ENCODE measurements at regions not wholly inside any gene's neighbourhood (a gene's known extent, or its start where the extent isn't known, plus 50 kb on each side); places are given as distances from the start of the nearest gene placed in this dataset.
"Not testable (repeated sequence)": the region's sequence is repeated elsewhere in the genome, so short reads cannot be mapped to it uniquely, and the experiment has no call there.

DNA sequence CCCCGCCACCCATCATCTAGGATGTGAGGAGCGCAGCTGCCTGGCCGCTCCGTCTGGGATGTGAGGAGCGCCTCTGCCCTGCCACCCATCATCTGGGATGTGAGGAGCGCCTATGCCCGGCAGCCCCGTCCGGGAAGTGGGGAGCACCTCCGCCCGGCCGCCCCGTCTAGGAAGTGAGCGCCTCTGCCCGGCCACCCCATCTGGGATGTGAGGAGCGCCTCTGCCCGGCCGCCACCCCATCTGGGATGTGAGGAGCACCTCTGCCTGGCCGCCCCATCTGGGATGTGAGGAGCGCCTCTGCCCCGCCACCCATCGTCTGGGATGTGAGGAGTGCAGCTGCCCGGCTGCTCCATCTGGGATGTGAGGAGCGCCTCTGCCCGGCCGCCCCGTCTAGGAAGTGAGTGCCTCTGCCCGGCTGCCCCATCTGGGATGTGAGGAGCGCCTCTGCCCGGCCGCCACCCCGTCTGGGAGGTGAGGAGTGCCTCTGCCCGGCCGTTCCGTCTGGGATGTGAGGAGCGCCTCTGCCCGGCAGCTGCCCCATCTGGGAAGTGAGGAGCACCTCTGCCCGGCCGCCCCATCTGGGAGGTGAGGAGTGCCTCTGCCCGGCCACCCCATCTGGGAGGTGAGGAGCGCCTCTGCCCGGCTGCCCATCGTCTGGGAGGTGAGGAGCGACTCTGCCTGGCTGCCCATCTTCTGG, 1086.5 kb downstream of the TYW1 start:
- TF ChIP-seq, protein P1, sequence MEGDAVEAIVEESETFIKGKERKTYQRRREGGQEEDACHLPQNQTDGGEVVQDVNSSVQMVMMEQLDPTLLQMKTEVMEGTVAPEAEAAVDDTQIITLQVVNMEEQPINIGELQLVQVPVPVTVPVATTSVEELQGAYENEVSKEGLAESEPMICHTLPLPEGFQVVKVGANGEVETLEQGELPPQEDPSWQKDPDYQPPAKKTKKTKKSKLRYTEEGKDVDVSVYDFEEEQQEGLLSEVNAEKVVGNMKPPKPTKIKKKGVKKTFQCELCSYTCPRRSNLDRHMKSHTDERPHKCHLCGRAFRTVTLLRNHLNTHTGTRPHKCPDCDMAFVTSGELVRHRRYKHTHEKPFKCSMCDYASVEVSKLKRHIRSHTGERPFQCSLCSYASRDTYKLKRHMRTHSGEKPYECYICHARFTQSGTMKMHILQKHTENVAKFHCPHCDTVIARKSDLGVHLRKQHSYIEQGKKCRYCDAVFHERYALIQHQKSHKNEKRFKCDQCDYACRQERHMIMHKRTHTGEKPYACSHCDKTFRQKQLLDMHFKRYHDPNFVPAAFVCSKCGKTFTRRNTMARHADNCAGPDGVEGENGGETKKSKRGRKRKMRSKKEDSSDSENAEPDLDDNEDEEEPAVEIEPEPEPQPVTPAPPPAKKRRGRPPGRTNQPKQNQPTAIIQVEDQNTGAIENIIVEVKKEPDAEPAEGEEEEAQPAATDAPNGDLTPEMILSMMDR (IDR thresholded peaks at IDR 0.05; ENCODE audit: low read depth, low read length, poor library complexity, severe bottlenecking): not testable (repeated sequence)
- not testable (repeated sequence) for TF ChIP-seq EZH2phosphoT487 (IDR thresholded peaks at IDR 0.05; ENCODE audit: borderline replicate concordance, low read length)

Data from DOHH2 (cell line).